Neuronal stem cell (in vitro differentiated cells): ENCODE measurements at regions not wholly inside any gene's neighbourhood (a gene's known extent, or its start where the extent isn't known, plus 50 kb on each side); places are given as distances from the start of the nearest gene placed in this dataset.

Source experiments
- DNase-seq: peaks from one replicate; pipeline ENCODE4 v3.0.0-alpha.2; 2013; ENCODE audit warnings: low spot score
- H2AFZ ChIP-seq: one replicate; pipeline ENCODE4 v1.6.1; 2013; ENCODE audit warnings: mild to moderate bottlenecking, low read length, inconsistent platforms
- H2AK5ac ChIP-seq: 2 replicates; pipeline ENCODE4 v1.6.1; 2013; ENCODE audit warnings: low read depth, mild to moderate bottlenecking, inconsistent platforms, low read length, moderate library complexity, mixed read lengths
- H2BK120ac ChIP-seq: 2 replicates; pipeline ENCODE4 v1.6.1; 2013; ENCODE audit warnings: low read depth, mild to moderate bottlenecking, inconsistent platforms, low read length, moderate library complexity, mixed read lengths
- H2BK12ac ChIP-seq: one replicate; pipeline ENCODE4 v1.6.1; 2013; ENCODE audit warnings: low read length, inconsistent platforms
- H2BK15ac ChIP-seq: 2 replicates; pipeline ENCODE4 v1.6.1; 2013; ENCODE audit warnings: mild to moderate bottlenecking, low read length, inconsistent platforms, mixed read lengths
- H2BK5ac ChIP-seq: one replicate; pipeline ENCODE4 v1.6.1; 2013; ENCODE audit warnings: inconsistent platforms, mild to moderate bottlenecking, low read length, moderate library complexity
- H3K14ac ChIP-seq: one replicate; pipeline ENCODE4 v1.6.1; 2013; ENCODE audit warnings: low read length, inconsistent platforms
- H3K18ac ChIP-seq: 2 replicates; pipeline ENCODE4 v1.6.1; 2013; ENCODE audit warnings: low read length, inconsistent platforms
- H3K23ac ChIP-seq: 2 replicates; pipeline ENCODE4 v1.6.1; 2013; ENCODE audit warnings: low read depth, mild to moderate bottlenecking, mixed read lengths, low read length, inconsistent platforms; ENCODE audit not compliant: poor library complexity
- H3K27ac ChIP-seq: replicated peaks from 3 replicates; pipeline ENCODE4 v1.5.1; 2013; ENCODE audit warnings: low read length, inconsistent platforms
- H3K27me3 ChIP-seq, 3 experiments: 2 replicates each; pipeline ENCODE4 v1.6.1; 2013; ENCODE audit warnings: low read length in 3 of 3, mild to moderate bottlenecking in 2 of 3, inconsistent platforms in 1 of 3, low read depth in 1 of 3, mixed read lengths in 1 of 3, moderate library complexity in 1 of 3; ENCODE audit not compliant: control insufficient read depth in 3 of 3, insufficient read depth in 3 of 3
- H3K36me3 ChIP-seq, 2 donors: replicated peaks in 1 of 2; 2 replicates each; pipeline ENCODE4 v1.6.1; 2013; ENCODE audit warnings: low read length in 2 of 2; ENCODE audit not compliant: control insufficient read depth in 2 of 2, insufficient read depth in 2 of 2
- H3K4ac ChIP-seq: 2 replicates; pipeline ENCODE4 v1.6.1; 2013; ENCODE audit warnings: inconsistent platforms, mild to moderate bottlenecking, low read length, moderate library complexity
- H3K4me1 ChIP-seq, 2 donors: 1 replicate in 1 of 2; 2 replicates in 1 of 2; pipeline ENCODE4 v1.6.1; 2013; ENCODE audit warnings: low read length in 2 of 2, low read depth in 1 of 2; ENCODE audit not compliant: control insufficient read depth in 2 of 2, insufficient read depth in 1 of 2
- H3K4me2 ChIP-seq: one replicate; pipeline ENCODE4 v1.6.1; 2013; ENCODE audit warnings: mild to moderate bottlenecking, low read length, inconsistent platforms; ENCODE audit not compliant: insufficient read depth, poor library complexity, severe bottlenecking
- H3K4me3 ChIP-seq, 2 donors: 2 replicates each; pipeline ENCODE4 v1.5.1; 2013; ENCODE audit warnings: low read length in 2 of 2, mild to moderate bottlenecking in 2 of 2, inconsistent platforms in 1 of 2, moderate library complexity in 1 of 2
- H3K79me1 ChIP-seq: one replicate; pipeline ENCODE4 v1.6.1; 2013; ENCODE audit warnings: low read depth, mild to moderate bottlenecking, inconsistent platforms, low read length, moderate library complexity
- H3K9ac ChIP-seq: one replicate; pipeline ENCODE4 v1.6.1; 2013; ENCODE audit warnings: mild to moderate bottlenecking, low read depth, low read length, inconsistent platforms; ENCODE audit not compliant: poor library complexity
- H3K9me3 ChIP-seq, 2 donors: replicated peaks in 1 of 2; 2 replicates each; pipeline versions ENCODE3 to v1.6.1; 2013; ENCODE audit warnings: low read length in 2 of 2, mild to moderate bottlenecking in 2 of 2, inconsistent platforms in 1 of 2, low read depth in 1 of 2, mixed read lengths in 1 of 2, moderate library complexity in 1 of 2; ENCODE audit not compliant: control insufficient read depth in 2 of 2, insufficient read depth in 1 of 2
- H4K8ac ChIP-seq: one replicate; pipeline ENCODE4 v1.6.1; 2013; ENCODE audit warnings: low read depth, mild to moderate bottlenecking, inconsistent platforms, low read length, moderate library complexity
- H4K91ac ChIP-seq: one replicate; pipeline ENCODE4 v1.6.1; 2013; ENCODE audit warnings: low read length, low read depth, mild to moderate bottlenecking, inconsistent platforms; ENCODE audit not compliant: poor library complexity
- WGBS, 2 donors: extraction: QIAGEN DNeasy Blood & Tissue Kit; methylation state at CpG; one replicate each; pipeline ENCODE4 v1.1.7; 2013; ENCODE audit warnings: missing lambda C conversion rate in 2 of 2, mixed read lengths in 1 of 2; ENCODE audit not compliant: insufficient read length in 2 of 2, insufficient replicate concordance in 1 of 2; ENCODE audit errors: extremely low coverage in 2 of 2; 5-methylcytosine and 5-hydroxymethylcytosine counted together

- Histone ChIP-seq H3K9ac (no peak overlapping the region), H4K8ac (no peak overlapping the region), H3K36me3 (no peaks in the 10 kb centered on the region), H2BK120ac (no peak overlapping the region), H3K27ac (no peak overlapping the region), H3K79me1 (no peaks in the 10 kb centered on the region), H2BK15ac (no peak overlapping the region), H3K4ac (no peak overlapping the region), H3K18ac (no peak overlapping the region), H3K9me3 (no peaks in the 10 kb centered on the region), H2BK12ac (no peak overlapping the region), H3K4me1 (peaks cover 2 to 4% of the 10 kb centered on the region in 2 donors), H2AFZ (no peak overlapping the region), H3K27me3 (no peaks in the 10 kb centered on the region), H3K4me3 (no peak overlapping the region), H3K14ac (no peak overlapping the region), H2AK5ac (no peak overlapping the region), H3K4me2 (no peak overlapping the region), H3K23ac (no peak overlapping the region), H4K91ac (no peak overlapping the region), H2BK5ac (no peak overlapping the region)
- DNase-seq = no peak
- WGBS, 2 donors = no CpG with 5 or more reads among the region's 3 CpGs
These were observed 86.6 kb downstream of the MEX3B start for GRCh38 chr15:81959196-81959595.

GRCh38 chr15:81957698-81958097 is 88.1 kb downstream of the MEX3B start:
- H4K91ac ChIP-seq = no peak overlapping the region
- peaks cover 2 to 4% of the 10 kb centered on the region in 2 donors for H3K4me1 ChIP-seq
- no CpG with 5 or more reads among the region's 4 CpGs for WGBS, 2 donors
- H2BK12ac ChIP-seq = no peak overlapping the region
- H2AFZ ChIP-seq = no peak overlapping the region
- H2BK120ac ChIP-seq = no peak overlapping the region
- no peak overlapping the region for H3K4me3 ChIP-seq
- H3K4ac ChIP-seq = no peak overlapping the region
- H3K27me3 ChIP-seq = no peaks in the 10 kb centered on the region
- no peak for DNase-seq
- no peak overlapping the region for H3K27ac ChIP-seq
- H3K23ac ChIP-seq = no peak overlapping the region
- H4K8ac ChIP-seq = no peak overlapping the region
- no peaks in the 10 kb centered on the region for H3K79me1 ChIP-seq
- no peaks in the 10 kb centered on the region for H3K9me3 ChIP-seq
- no peak overlapping the region for H2AK5ac ChIP-seq
- no peak overlapping the region for H3K9ac ChIP-seq
- H2BK5ac ChIP-seq = no peak overlapping the region
- no peak overlapping the region for H3K14ac ChIP-seq
- H2BK15ac ChIP-seq = no peak overlapping the region
- H3K18ac ChIP-seq = no peak overlapping the region
- H3K4me2 ChIP-seq = no peak overlapping the region
- H3K36me3 ChIP-seq = no peaks in the 10 kb centered on the region

- no peak overlapping the region for H2BK15ac ChIP-seq
- H3K4ac ChIP-seq = no peak overlapping the region
- H3K14ac ChIP-seq = no peak overlapping the region
- no peaks in the 10 kb centered on the region for H3K79me1 ChIP-seq
- no peak overlapping the region for H3K27ac ChIP-seq
- no peak overlapping the region for H2BK5ac ChIP-seq
- no CpG with 5 or more reads among the region's 6 CpGs for WGBS, 2 donors
- H3K9me3 ChIP-seq = no peaks in the 10 kb centered on the region
- no peak overlapping the region for H2AFZ ChIP-seq
- peaks cover 2 to 4% of the 10 kb centered on the region in 2 donors for H3K4me1 ChIP-seq
- H2BK12ac ChIP-seq = no peak overlapping the region
- H3K23ac ChIP-seq = no peak overlapping the region
- no peak overlapping the region for H4K8ac ChIP-seq
- H3K9ac ChIP-seq = no peak overlapping the region
- H3K36me3 ChIP-seq = no peaks in the 10 kb centered on the region
- no peaks in the 10 kb centered on the region for H3K27me3 ChIP-seq
- H4K91ac ChIP-seq = no peak overlapping the region
- H3K18ac ChIP-seq = no peak overlapping the region
- H3K4me2 ChIP-seq = no peak overlapping the region
- no peak for DNase-seq
- no peak overlapping the region for H2BK120ac ChIP-seq
- H3K4me3 ChIP-seq = no peak overlapping the region
- H2AK5ac ChIP-seq = no peak overlapping the region
These were observed 90.3 kb downstream of the MEX3B start for GRCh38 chr15:81955382-81956062.

- Histone ChIP-seq H3K18ac (no peak overlapping the region), H4K91ac (no peak overlapping the region), H3K79me1 (no peaks in the 10 kb centered on the region), H3K4me3 (no peak overlapping the region), H4K8ac (no peak overlapping the region), H3K4me1 (peaks cover 2 to 4% of the 10 kb centered on the region in 2 donors), H3K4ac (no peak overlapping the region), H2AFZ (no peak overlapping the region), H2BK120ac (no peak overlapping the region), H3K27ac (no peak overlapping the region), H3K14ac (no peak overlapping the region), H3K4me2 (no peak overlapping the region), H2BK12ac (no peak overlapping the region), H3K23ac (no peak overlapping the region), H3K36me3 (no peaks in the 10 kb centered on the region), H3K27me3 (no peaks in the 10 kb centered on the region), H2BK15ac (no peak overlapping the region), H2AK5ac (no peak overlapping the region), H2BK5ac (no peak overlapping the region), H3K9ac (no peak overlapping the region), H3K9me3 (no peaks in the 10 kb centered on the region)
- no CpG with 5 or more reads among the region's 9 CpGs for WGBS, 2 donors
- no peak for DNase-seq
These were observed 91.5 kb downstream of the MEX3B start for GRCh38 chr15:81954158-81954783.
